ENCODE measurements at regions not wholly inside any gene's neighbourhood (a gene's known extent, or its start where the extent isn't known, plus 50 kb on each side); places are given as distances from the start of the nearest gene placed in this dataset.

- Histone ChIP-seq H3K36me3 (ENCODE audit: low read depth, low read length) (no peaks in the 10 kb centered on the region), H3K79me2 (ENCODE audit: low read length) (no peaks in the 10 kb centered on the region), H3K9me3 (ENCODE audit: low read length) (no peaks in the 10 kb centered on the region), H3F3A (ENCODE audit: low read length, unreplicated experiment) (no peaks in the 10 kb centered on the region), H3K4me1 (ENCODE audit: insufficient read depth, low read length) (peaks cover 12% of the 10 kb centered on the region), H4K20me1 (ENCODE audit: low read length) (no peaks in the 10 kb centered on the region), H2AFZ (ENCODE audit: low read length) (no peak overlapping the region), H3K4me3 (ENCODE audit: low read length) (no peak overlapping the region), H3K27me3 (ENCODE audit: low read length) (peaks cover 30% of the 10 kb centered on the region), H3K9me2 (replicated peaks; ENCODE audit: low read length) (no peaks in the 10 kb centered on the region), H3K9ac (ENCODE audit: low read length) (no peak overlapping the region), H3K27ac (ENCODE audit: low read length) (no peak overlapping the region), H3K4me2 (ENCODE audit: low read length) (no peak overlapping the region)
- POLR2A ChIA-PET (ENCODE audit: unreplicated experiment), result no interaction called here
- intact Hi-C loops (cut with micrococcal nuclease), result no loop called here
- no TSS peak for BruUV-seq (replicated peaks)
- ATAC-seq (no peak), DNase-seq (no peak)
- CTCF ChIA-PET, result no interaction called here
- TF ChIP-seq CTCF (conservative IDR thresholded peaks at IDR 0.05; ENCODE audit: low read depth, low read length) (no peak), EZH2 (IDR thresholded peaks at IDR 0.05; ENCODE audit: low read length, unreplicated experiment) (no peak), EZH2phosphoT487 (IDR thresholded peaks at IDR 0.05; ENCODE audit: borderline replicate concordance, low read length) (no peak)
These were observed 98.6 kb upstream of the PHYHIPL start for GRCh38 chr10:59077855-59078254.

GRCh38 chr10:59078978-59079377 is 97.5 kb upstream of the PHYHIPL start:
- ChIA-PET POLR2A (ENCODE audit: unreplicated experiment) (interaction anchor here (0.7 kb wide), 1 partner anchor 178 kb away, joined by 3 read pairs; no protein-coding TSS in a partner anchor), CTCF (interaction anchor here (0.6 kb wide), 2 partner anchors 127 to 260 kb away, joined by 3 to 10 read pairs; no protein-coding TSS in a partner anchor)
- BruUV-seq (replicated peaks), result no TSS peak
- intact Hi-C loops (cut with micrococcal nuclease), result no loop called here
- TF ChIP-seq EZH2 (IDR thresholded peaks at IDR 0.05; ENCODE audit: low read length, unreplicated experiment), result no peak
- no peak for TF ChIP-seq CTCF (conservative IDR thresholded peaks at IDR 0.05; ENCODE audit: low read depth, low read length)
- TF ChIP-seq EZH2phosphoT487 (IDR thresholded peaks at IDR 0.05; ENCODE audit: borderline replicate concordance, low read length), result no peak
- Histone ChIP-seq H3K9me3 (ENCODE audit: low read length) (no peaks in the 10 kb centered on the region), H4K20me1 (ENCODE audit: low read length) (no peaks in the 10 kb centered on the region), H3K4me1 (ENCODE audit: insufficient read depth, low read length) (peaks cover 12% of the 10 kb centered on the region), H3K4me2 (ENCODE audit: low read length) (0 out of 2 replicates have a peak overlapping the region, but pooled peaks have one; percentile 21), H3K4me3 (ENCODE audit: low read length) (no peak overlapping the region), H3K9me2 (replicated peaks; ENCODE audit: low read length) (no peaks in the 10 kb centered on the region), H3F3A (ENCODE audit: low read length, unreplicated experiment) (no peaks in the 10 kb centered on the region), H2AFZ (ENCODE audit: low read length) (no peak overlapping the region), H3K9ac (ENCODE audit: low read length) (no peak overlapping the region), H3K27ac (ENCODE audit: low read length) (no peak overlapping the region), H3K27me3 (ENCODE audit: low read length) (peaks cover 25% of the 10 kb centered on the region), H3K79me2 (ENCODE audit: low read length) (no peaks in the 10 kb centered on the region), H3K36me3 (ENCODE audit: low read depth, low read length) (no peaks in the 10 kb centered on the region)
- ATAC-seq (no peak), DNase-seq (no peak)

- ATAC-seq, result peak; percentile 69
- H2AFZ ChIP-seq (ENCODE audit: low read length), result no peak overlapping the region
- no peaks in the 10 kb centered on the region for H3K9me3 ChIP-seq (ENCODE audit: low read length)
- H3K36me3 ChIP-seq (ENCODE audit: low read depth, low read length), result no peaks in the 10 kb centered on the region
- no TSS peak for BruUV-seq (replicated peaks)
- H3K4me2 ChIP-seq (ENCODE audit: low read length), result peak overlapping the region; percentile 21; the same call in 1 of the 2 replicates
- no peaks in the 10 kb centered on the region for H3K9me2 ChIP-seq (replicated peaks; ENCODE audit: low read length)
- TF ChIP-seq EZH2phosphoT487 (IDR thresholded peaks at IDR 0.05; ENCODE audit: borderline replicate concordance, low read length), result no peak
- no peak overlapping the region for H3K27ac ChIP-seq (ENCODE audit: low read length)
- ChIA-PET CTCF (interaction anchor here (0.6 kb wide), 3 partner anchors 127 to 309 kb away, joined by 3 to 10 read pairs (median 3); no protein-coding TSS in a partner anchor), POLR2A (ENCODE audit: unreplicated experiment) (interaction anchor here (0.6 to 0.7 kb wide), 3 partner anchors 76 to 179 kb away, joined by 3 to 8 read pairs (median 3); no protein-coding TSS in a partner anchor)
- H3K79me2 ChIP-seq (ENCODE audit: low read length), result no peaks in the 10 kb centered on the region
- H3F3A ChIP-seq (ENCODE audit: low read length, unreplicated experiment), result no peaks in the 10 kb centered on the region
- intact Hi-C loops (cut with micrococcal nuclease), result no loop called here
- H3K27me3 ChIP-seq (ENCODE audit: low read length), result peaks cover 21% of the 10 kb centered on the region
- peaks cover 12% of the 10 kb centered on the region for H3K4me1 ChIP-seq (ENCODE audit: insufficient read depth, low read length)
- H4K20me1 ChIP-seq (ENCODE audit: low read length), result no peaks in the 10 kb centered on the region
- H3K4me3 ChIP-seq (ENCODE audit: low read length), result no peak overlapping the region
- no peak overlapping the region for H3K9ac ChIP-seq (ENCODE audit: low read length)
- peak; percentile 52 for DNase-seq
These were observed 96.8 kb upstream of the PHYHIPL start for GRCh38 chr10:59079386-59080226.

Measured in PC-3 (cell line).